HG02884 (cell line): ENCODE measurements at regions not wholly inside any gene's neighbourhood (a gene's known extent, or its start where the extent isn't known, plus 50 kb on each side); places are given as distances from the start of the nearest gene placed in this dataset.

Source experiments
- ATAC-seq: cut with Tn5 transposase; IDR thresholded peaks from one replicate; pipeline ENCODE4 v1.9.1; 2021; ENCODE audit warnings: mild to moderate bottlenecking, moderate library complexity; ENCODE audit not compliant: unreplicated experiment

- no peak for ATAC-seq
These were observed 750.3 kb downstream of the ARAP2 start for GRCh38 chr4:35493977-35494376.

GRCh38 chr4:35494955-35495354 lies 749.4 kb downstream of the ARAP2 start:
- no peak for ATAC-seq

- no peak for ATAC-seq
These were observed 743.5 kb downstream of the ARAP2 start for GRCh38 chr4:35500812-35501211.

- ATAC-seq, result no peak
These were observed 740.9 kb downstream of the ARAP2 start for GRCh38 chr4:35503435-35503834.

GRCh38 chr4:35506161-35506560 lies 738.2 kb downstream of the ARAP2 start:
- no peak for ATAC-seq

GRCh38 chr4:35511851-35512250 lies 732.5 kb downstream of the ARAP2 start:
- no peak for ATAC-seq

- ATAC-seq, result no peak
These were observed 728.2 kb downstream of the ARAP2 start for GRCh38 chr4:35516102-35516501.

GRCh38 chr4:35520059-35520458 lies 724.3 kb downstream of the ARAP2 start:
- ATAC-seq, result no peak

GRCh38 chr4:35521682-35522081 lies 722.6 kb downstream of the ARAP2 start:
- ATAC-seq, result no peak

GRCh38 chr4:35525192-35525978 lies 718.9 kb downstream of the ARAP2 start:
- ATAC-seq, result no peak

- no peak for ATAC-seq
These were observed 717.9 kb downstream of the ARAP2 start for GRCh38 chr4:35526456-35526855.

GRCh38 chr4:35534962-35535361 lies 709.4 kb downstream of the ARAP2 start:
- no peak for ATAC-seq

GRCh38 chr4:35538807-35539206 lies 705.5 kb downstream of the ARAP2 start:
- ATAC-seq, result no peak

GRCh38 chr4:35539404-35540055 lies 704.8 kb downstream of the ARAP2 start:
- ATAC-seq, result no peak

- ATAC-seq, result no peak
These were observed 703.0 kb downstream of the ARAP2 start for GRCh38 chr4:35541146-35541887.

GRCh38 chr4:35541888-35542213 lies 702.5 kb downstream of the ARAP2 start:
- ATAC-seq, result no peak

- ATAC-seq, result no peak
These were observed 695.4 kb downstream of the ARAP2 start for GRCh38 chr4:35548921-35549320.

GRCh38 chr4:35556387-35556786 lies 687.9 kb downstream of the ARAP2 start:
- no peak for ATAC-seq

GRCh38 chr4:35559559-35560365 lies 684.6 kb downstream of the ARAP2 start:
- no peak for ATAC-seq

- ATAC-seq, result no peak
These were observed 681.5 kb downstream of the ARAP2 start for GRCh38 chr4:35562861-35563260.

- ATAC-seq, result no peak
These were observed 678.7 kb downstream of the ARAP2 start for GRCh38 chr4:35565640-35566039.
